PC-3 (cell line): ENCODE measurements at regions not wholly inside any gene's neighbourhood (a gene's known extent, or its start where the extent isn't known, plus 50 kb on each side); places are given as distances from the start of the nearest gene placed in this dataset.

Experiments
- ATAC-seq: fragments of 200-7000 bp; cut with Tn5 transposase; 2 replicates; pipeline ENCODE4 v1.9.1; 2020; ENCODE audit warnings: mild to moderate bottlenecking, moderate library complexity
- BruUV-seq: library from RNA; stranded (reverse); fragments of 400-500 nt; replicated peaks from 2 replicates; lab custom pipeline; 2021; lab: Mats Ljungman, UMichigan
- CTCF ChIA-PET: fragments of 300-600 bp; sonication (Branson Sonifier 250); formaldehyde crosslinking; loops from one replicate; lab custom pipeline; 2022; ENCODE audit warnings: antibody characterized with exemption; lab: Charles Lee
- POLR2A ChIA-PET: fragments of 300-600 bp; sonication (Branson Sonifier 250); formaldehyde crosslinking; loops from one replicate; lab custom pipeline; 2022; ENCODE audit warnings: antibody characterized with exemption; ENCODE audit not compliant: unreplicated experiment; lab: Charles Lee
- DNase-seq: peaks from one replicate; pipeline ENCODE4 v3.0.0-alpha.2; 2015
- H2AFZ ChIP-seq: fragments of 300-600 bp; sonication (generic); 2 replicates; pipeline ENCODE4 v1.6.0; 2016; ENCODE audit warnings: antibody characterized with exemption, low read length
- H3F3A ChIP-seq: fragments of 300-600 bp; sonication (generic); one replicate; pipeline ENCODE4 v1.6.0; 2017; ENCODE audit warnings: antibody characterized with exemption, low read length, control low read depth, mild to moderate bottlenecking; ENCODE audit not compliant: unreplicated experiment
- H3K27ac ChIP-seq: fragments of 300-600 bp; sonication (generic); 2 replicates; pipeline ENCODE4 v1.5.1; 2016; ENCODE audit warnings: mild to moderate bottlenecking, low read length
- H3K27me3 ChIP-seq: fragments of 300-600 bp; sonication (generic); 2 replicates; pipeline ENCODE4 v1.6.1; 2016; ENCODE audit warnings: low read length, mixed read lengths
- H3K36me3 ChIP-seq: fragments of 300-600 bp; sonication (generic); 2 replicates; pipeline ENCODE4 v1.6.1; 2016; ENCODE audit warnings: low read depth, mixed run types, low read length, mixed read lengths
- H3K4me1 ChIP-seq: fragments of 300-600 bp; sonication (generic); 2 replicates; pipeline ENCODE4 v1.5.1; 2016; ENCODE audit warnings: low read length; ENCODE audit not compliant: insufficient read depth
- H3K4me2 ChIP-seq: fragments of 300-600 bp; sonication (generic); 2 replicates; pipeline ENCODE4 v1.6.0; 2016; ENCODE audit warnings: low read length
- H3K4me3 ChIP-seq: fragments of 300-600 bp; sonication (generic); 2 replicates; pipeline ENCODE4 v1.5.1; 2016; ENCODE audit warnings: mild to moderate bottlenecking, low read length, mixed read lengths
- H3K79me2 ChIP-seq: fragments of 300-600 bp; sonication (generic); 2 replicates; pipeline ENCODE4 v1.6.1; 2017; ENCODE audit warnings: low read length, mixed read lengths
- H3K9ac ChIP-seq: fragments of 300-600 bp; sonication (generic); 2 replicates; pipeline ENCODE4 v1.6.0; 2016; ENCODE audit warnings: mild to moderate bottlenecking, low read length
- H3K9me2 ChIP-seq: fragments of 300-600 bp; sonication (generic); replicated peaks from 2 replicates; pipeline ENCODE4 v1.6.1; 2016; ENCODE audit warnings: mixed run types, low read length, mixed read lengths
- H3K9me3 ChIP-seq: fragments of 300-600 bp; sonication (generic); 2 replicates; pipeline ENCODE4 v1.6.1; 2016; ENCODE audit warnings: low read length, mixed read lengths
- H4K20me1 ChIP-seq: fragments of 300-600 bp; sonication (generic); 2 replicates; pipeline ENCODE4 v1.6.1; 2016; ENCODE audit warnings: low read length, mixed read lengths
- EZH2 ChIP-seq: fragments of 300-600 bp; sonication (generic); IDR thresholded peaks from one replicate; pipeline ENCODE4 v1.6.1; 2017; ENCODE audit warnings: antibody characterized with exemption, mild to moderate bottlenecking, low read length; ENCODE audit not compliant: unreplicated experiment
- EZH2phosphoT487 ChIP-seq: fragments of 300-600 bp; sonication (generic); IDR thresholded peaks from 2 replicates; pipeline ENCODE4 v1.6.1; 2018; ENCODE audit warnings: mild to moderate bottlenecking, antibody characterized with exemption, low read length, borderline replicate concordance
- intact Hi-C: fragments of 100-400 bp; cut with micrococcal nuclease; formaldehyde crosslinking; loops from 2 replicates; pipeline ENCODE4 v1.9.0; 2023
- TF ChIP-seq, protein P1 (sequence below): fragments of 300-600 bp; sonication (generic); conservative IDR thresholded peaks from 2 replicates; pipeline ENCODE4 v1.5.1; 2017; ENCODE audit warnings: antibody characterized with exemption, low read depth, mild to moderate bottlenecking, low read length

DNA sequence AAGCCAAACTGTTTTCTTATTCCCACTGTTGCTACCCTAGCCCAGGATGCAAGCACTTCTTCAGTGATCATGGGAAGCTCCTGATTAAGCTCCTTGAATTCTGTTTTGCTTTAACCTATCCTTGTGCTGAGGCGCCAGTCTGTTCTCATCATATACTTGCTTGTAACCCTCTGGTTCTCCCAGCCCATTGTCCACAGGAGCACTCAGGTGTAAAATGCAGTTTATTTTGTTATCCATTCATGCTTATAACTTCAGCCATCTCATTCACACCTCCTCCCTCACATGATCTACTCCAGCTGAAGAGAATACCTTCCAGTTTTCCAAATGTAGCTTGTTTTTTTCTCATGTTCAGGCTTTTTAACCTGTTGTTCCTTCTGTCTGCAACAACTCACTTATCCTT is 402.1 kb upstream of the BRINP1 start:
- H3K4me3 ChIP-seq: no peak overlapping the region
- H3K27ac ChIP-seq: no peak overlapping the region
- no peaks in the 10 kb centered on the region for H3K9me3 ChIP-seq
- CTCF ChIA-PET: no interaction called here
- no peaks in the 10 kb centered on the region for H3K36me3 ChIP-seq
- no peak overlapping the region for H2AFZ ChIP-seq
- no peaks in the 10 kb centered on the region for H4K20me1 ChIP-seq
- ATAC-seq: no peak
- POLR2A ChIA-PET: no interaction called here
- no TSS peak for BruUV-seq
- intact Hi-C loops: no loop called here
- DNase-seq: no peak
- no peaks in the 10 kb centered on the region for H3F3A ChIP-seq
- H3K27me3 ChIP-seq: no peaks in the 10 kb centered on the region
- H3K4me1 ChIP-seq: no peaks in the 10 kb centered on the region
- H3K9me2 ChIP-seq: no peaks in the 10 kb centered on the region
- no peaks in the 10 kb centered on the region for H3K79me2 ChIP-seq
- no peak overlapping the region for H3K9ac ChIP-seq
- H3K4me2 ChIP-seq: no peak overlapping the region
- TF ChIP-seq, protein P1, sequence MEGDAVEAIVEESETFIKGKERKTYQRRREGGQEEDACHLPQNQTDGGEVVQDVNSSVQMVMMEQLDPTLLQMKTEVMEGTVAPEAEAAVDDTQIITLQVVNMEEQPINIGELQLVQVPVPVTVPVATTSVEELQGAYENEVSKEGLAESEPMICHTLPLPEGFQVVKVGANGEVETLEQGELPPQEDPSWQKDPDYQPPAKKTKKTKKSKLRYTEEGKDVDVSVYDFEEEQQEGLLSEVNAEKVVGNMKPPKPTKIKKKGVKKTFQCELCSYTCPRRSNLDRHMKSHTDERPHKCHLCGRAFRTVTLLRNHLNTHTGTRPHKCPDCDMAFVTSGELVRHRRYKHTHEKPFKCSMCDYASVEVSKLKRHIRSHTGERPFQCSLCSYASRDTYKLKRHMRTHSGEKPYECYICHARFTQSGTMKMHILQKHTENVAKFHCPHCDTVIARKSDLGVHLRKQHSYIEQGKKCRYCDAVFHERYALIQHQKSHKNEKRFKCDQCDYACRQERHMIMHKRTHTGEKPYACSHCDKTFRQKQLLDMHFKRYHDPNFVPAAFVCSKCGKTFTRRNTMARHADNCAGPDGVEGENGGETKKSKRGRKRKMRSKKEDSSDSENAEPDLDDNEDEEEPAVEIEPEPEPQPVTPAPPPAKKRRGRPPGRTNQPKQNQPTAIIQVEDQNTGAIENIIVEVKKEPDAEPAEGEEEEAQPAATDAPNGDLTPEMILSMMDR: no peak
- TF ChIP-seq EZH2 (no peak), EZH2phosphoT487 (no peak)

DNA sequence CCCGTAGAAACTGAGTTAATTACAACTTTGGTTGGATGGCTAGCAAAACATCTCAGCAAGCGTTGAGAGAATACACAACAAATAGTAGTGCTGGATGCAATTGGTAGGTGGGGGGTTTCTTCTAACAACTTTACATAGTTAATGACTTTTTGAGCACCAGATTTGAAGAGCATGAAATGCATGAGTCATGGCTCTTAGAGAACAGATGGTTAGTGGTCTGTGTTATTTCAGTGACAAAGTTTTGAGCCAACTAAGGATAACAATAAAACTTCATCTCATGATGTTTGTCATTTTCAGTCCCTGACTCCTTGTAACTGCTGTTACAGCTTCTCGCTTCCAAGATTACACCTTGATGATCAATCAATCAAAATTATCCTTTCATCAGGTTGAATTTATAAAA is 399.0 kb upstream of the BRINP1 start:
- Histone ChIP-seq H3K9me2 (no peaks in the 10 kb centered on the region), H3K36me3 (no peaks in the 10 kb centered on the region), H3K27me3 (no peaks in the 10 kb centered on the region), H3K9me3 (no peaks in the 10 kb centered on the region), H3K4me1 (no peaks in the 10 kb centered on the region), H2AFZ (no peak overlapping the region), H4K20me1 (no peaks in the 10 kb centered on the region), H3F3A (no peaks in the 10 kb centered on the region), H3K4me2 (no peak overlapping the region), H3K79me2 (no peaks in the 10 kb centered on the region), H3K9ac (no peak overlapping the region), H3K27ac (no peak overlapping the region), H3K4me3 (no peak overlapping the region)
- ChIA-PET CTCF (no interaction called here), POLR2A (no interaction called here)
- intact Hi-C loops: no loop called here
- ATAC-seq (no peak), DNase-seq (no peak)
- BruUV-seq: no TSS peak
- TF ChIP-seq EZH2: no peak

DNA sequence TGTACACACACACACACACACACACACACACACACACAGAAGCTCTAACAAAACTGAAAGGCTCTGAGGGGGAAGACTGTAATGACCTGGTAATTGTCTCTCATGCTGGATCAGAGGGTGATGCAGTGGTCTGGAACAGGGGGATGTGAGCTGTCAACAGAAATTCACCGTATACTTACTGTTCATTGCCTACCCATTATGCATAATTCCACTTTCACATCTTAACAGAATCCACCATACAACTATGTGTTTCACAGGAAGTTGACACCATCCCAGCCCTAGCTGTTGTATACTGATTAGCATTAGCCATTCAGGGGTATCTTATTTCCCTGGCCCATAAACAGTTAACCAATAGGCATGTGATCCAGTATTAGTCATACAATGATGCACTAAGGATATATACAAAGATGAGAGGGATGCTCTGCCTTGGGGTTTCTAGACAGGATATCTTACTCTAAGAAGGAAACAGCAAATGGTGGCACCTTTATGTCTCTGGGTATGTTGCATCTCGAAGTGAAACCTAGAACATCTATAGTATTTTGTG is 396.5 kb upstream of the BRINP1 start:
- CTCF ChIA-PET: no interaction called here
- H3K36me3 ChIP-seq: no peaks in the 10 kb centered on the region
- no peaks in the 10 kb centered on the region for H3K27me3 ChIP-seq
- H3F3A ChIP-seq: no peaks in the 10 kb centered on the region
- no peaks in the 10 kb centered on the region for H3K9me2 ChIP-seq
- intact Hi-C loops: no loop called here
- ATAC-seq (no peak), DNase-seq (no peak)
- H3K4me3 ChIP-seq: no peak overlapping the region
- no peak overlapping the region for H3K4me2 ChIP-seq
- H3K79me2 ChIP-seq: no peaks in the 10 kb centered on the region
- H3K9me3 ChIP-seq: no peaks in the 10 kb centered on the region
- no peak overlapping the region for H3K9ac ChIP-seq
- H2AFZ ChIP-seq: no peak overlapping the region
- no peak overlapping the region for H3K27ac ChIP-seq
- no TSS peak for BruUV-seq
- H3K4me1 ChIP-seq: no peaks in the 10 kb centered on the region
- TF ChIP-seq EZH2phosphoT487 (no peak), EZH2 (no peak)
- TF ChIP-seq, protein P1: no peak
- POLR2A ChIA-PET: no interaction called here
- no peaks in the 10 kb centered on the region for H4K20me1 ChIP-seq
